Adrenal gland (tissue), 5 donors: ENCODE measurements at regions not wholly inside any gene's neighbourhood (a gene's known extent, or its start where the extent isn't known, plus 50 kb on each side); places are given as distances from the start of the nearest gene placed in this dataset.

ENCODE experiments used
- POLR2A ChIP-seq, 2 donors: fragments of 450-650 bp; IDR thresholded peaks; one replicate each; pipeline ENCODE4 v1.6.1; 2017; ENCODE audit warnings: antibody characterized with exemption in 2 of 2, mild to moderate bottlenecking in 2 of 2, moderate library complexity in 1 of 2
- TF ChIP-seq, protein P1 (sequence below), 6 experiments: fragments of 450-650 bp in 4 of 6; fragments of 200-600 bp in 2 of 6; sonication (generic) in 1 of 6; IDR thresholded peaks; 1 replicate in 5 of 6; 2 replicates in 1 of 6; pipeline versions ENCODE4 v1.5.1 to v1.8.0; 2016 to 2021; ENCODE audit warnings: antibody characterized with exemption in 6 of 6, mild to moderate bottlenecking in 2 of 6, moderate library complexity in 1 of 6
- donor health status: DM: no; HTN: no; CAD: no.

DNA sequence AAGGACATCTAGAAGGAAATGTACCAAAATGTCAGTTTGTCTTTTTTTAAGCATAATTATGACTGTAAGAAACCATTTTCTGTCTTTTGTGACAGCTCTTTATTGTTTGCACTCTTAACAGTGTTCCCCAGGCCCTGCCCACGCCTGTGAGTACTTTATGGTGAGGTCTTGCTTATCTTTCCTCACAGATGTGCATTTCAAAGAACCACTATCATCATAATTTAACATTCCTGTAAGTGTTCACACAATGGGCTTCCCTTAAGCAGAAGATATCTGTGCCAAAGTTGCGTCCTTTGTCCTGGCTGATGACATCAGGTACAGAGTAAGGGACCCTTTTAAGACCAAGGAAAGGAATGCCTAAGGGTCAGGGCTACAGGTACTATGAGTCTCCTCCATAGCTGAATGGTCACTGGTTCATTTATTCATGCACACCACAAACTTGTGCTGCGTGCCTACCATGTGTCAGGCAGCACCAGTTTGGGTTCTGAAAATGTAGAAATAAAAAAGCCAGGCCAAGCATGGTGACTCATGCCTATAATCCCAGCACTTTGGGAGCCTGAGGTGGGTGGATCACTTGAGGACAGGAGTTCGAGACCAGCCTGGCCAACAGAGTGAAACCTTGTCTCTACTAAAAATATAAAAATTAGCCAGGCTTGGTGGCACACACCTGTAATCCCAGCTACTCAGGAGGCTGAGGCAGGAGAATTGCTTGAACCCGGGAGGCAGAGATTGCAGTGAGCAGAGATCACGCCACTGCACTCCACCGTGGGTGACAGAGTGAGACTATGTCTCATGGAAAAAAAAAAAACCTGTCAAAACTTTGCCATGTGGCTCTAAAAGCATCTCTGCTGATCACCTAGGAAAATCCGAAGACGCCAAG lies 55.4 kb upstream of the NLK start:
- TF ChIP-seq, protein P1, sequence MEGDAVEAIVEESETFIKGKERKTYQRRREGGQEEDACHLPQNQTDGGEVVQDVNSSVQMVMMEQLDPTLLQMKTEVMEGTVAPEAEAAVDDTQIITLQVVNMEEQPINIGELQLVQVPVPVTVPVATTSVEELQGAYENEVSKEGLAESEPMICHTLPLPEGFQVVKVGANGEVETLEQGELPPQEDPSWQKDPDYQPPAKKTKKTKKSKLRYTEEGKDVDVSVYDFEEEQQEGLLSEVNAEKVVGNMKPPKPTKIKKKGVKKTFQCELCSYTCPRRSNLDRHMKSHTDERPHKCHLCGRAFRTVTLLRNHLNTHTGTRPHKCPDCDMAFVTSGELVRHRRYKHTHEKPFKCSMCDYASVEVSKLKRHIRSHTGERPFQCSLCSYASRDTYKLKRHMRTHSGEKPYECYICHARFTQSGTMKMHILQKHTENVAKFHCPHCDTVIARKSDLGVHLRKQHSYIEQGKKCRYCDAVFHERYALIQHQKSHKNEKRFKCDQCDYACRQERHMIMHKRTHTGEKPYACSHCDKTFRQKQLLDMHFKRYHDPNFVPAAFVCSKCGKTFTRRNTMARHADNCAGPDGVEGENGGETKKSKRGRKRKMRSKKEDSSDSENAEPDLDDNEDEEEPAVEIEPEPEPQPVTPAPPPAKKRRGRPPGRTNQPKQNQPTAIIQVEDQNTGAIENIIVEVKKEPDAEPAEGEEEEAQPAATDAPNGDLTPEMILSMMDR (IDR thresholded peaks at IDR 0.05): no peak
- TF ChIP-seq POLR2A (IDR thresholded peaks at IDR 0.05): no peak
